ENCODE measurements at regions not wholly inside any gene's neighbourhood (a gene's known extent, or its start where the extent isn't known, plus 50 kb on each side); places are given as distances from the start of the nearest gene placed in this dataset.

GRCh38 chr11:30758946-30759504 lies 172.9 kb upstream of the MPPED2 start:
- H3K9me2 ChIP-seq (replicated peaks; ENCODE audit: insufficient read depth, low read length), result no peaks in the 10 kb centered on the region
- DNase-seq, result no peak
- no peak overlapping the region for H3K4me2 ChIP-seq (ENCODE audit: low read depth, low read length)
- H3K4me1 ChIP-seq (ENCODE audit: low read length), result no peaks in the 10 kb centered on the region
- H2AFZ ChIP-seq (ENCODE audit: low read length), result no peak overlapping the region
- TF ChIP-seq EZH2phosphoT487 (IDR thresholded peaks at IDR 0.05; ENCODE audit: low read length), result no peak
- no peak for TF ChIP-seq EZH2 (optimal IDR thresholded peaks at IDR 0.05; ENCODE audit: low read depth, low read length)
- TF ChIP-seq CTCF (IDR thresholded peaks at IDR 0.05; ENCODE audit: low read length), result no peak
- H3K9me3 ChIP-seq (replicated peaks; ENCODE audit: insufficient read depth, low read length), result no peaks in the 10 kb centered on the region
- no peaks in the 10 kb centered on the region for H3F3A ChIP-seq (ENCODE audit: insufficient read depth, low read length)
- H3K4me3 ChIP-seq (ENCODE audit: low read length), result no peak overlapping the region
- H3K36me3 ChIP-seq (replicated peaks; ENCODE audit: insufficient read depth, low read length), result no peaks in the 10 kb centered on the region
- no peak overlapping the region for H3K27ac ChIP-seq (ENCODE audit: low read length)
- no peak overlapping the region for H3K9ac ChIP-seq (ENCODE audit: low read length)
- no peaks in the 10 kb centered on the region for H4K20me1 ChIP-seq (ENCODE audit: insufficient read depth, low read length)
- H3K27me3 ChIP-seq (replicated peaks; ENCODE audit: insufficient read depth, low read length), result no peaks in the 10 kb centered on the region
- H3K79me2 ChIP-seq (ENCODE audit: low read length), result no peaks in the 10 kb centered on the region

GRCh38 chr11:30758518-30758917 lies 172.4 kb upstream of the MPPED2 start:
- no peak overlapping the region for H3K27ac ChIP-seq (ENCODE audit: low read length)

GRCh38 chr11:30758012-30758411 lies 171.9 kb upstream of the MPPED2 start:
- no peak overlapping the region for H3K4me2 ChIP-seq (ENCODE audit: low read depth, low read length)
- no peaks in the 10 kb centered on the region for H3F3A ChIP-seq (ENCODE audit: insufficient read depth, low read length)
- H3K9ac ChIP-seq (ENCODE audit: low read length), result no peak overlapping the region
- H3K4me1 ChIP-seq (ENCODE audit: low read length), result no peaks in the 10 kb centered on the region
- no peaks in the 10 kb centered on the region for H3K27me3 ChIP-seq (replicated peaks; ENCODE audit: insufficient read depth, low read length)
- no peaks in the 10 kb centered on the region for H3K9me3 ChIP-seq (replicated peaks; ENCODE audit: insufficient read depth, low read length)
- H3K9me2 ChIP-seq (replicated peaks; ENCODE audit: insufficient read depth, low read length), result no peaks in the 10 kb centered on the region
- no peak overlapping the region for H3K4me3 ChIP-seq (ENCODE audit: low read length)
- H4K20me1 ChIP-seq (ENCODE audit: insufficient read depth, low read length), result no peaks in the 10 kb centered on the region
- H3K36me3 ChIP-seq (replicated peaks; ENCODE audit: insufficient read depth, low read length), result no peaks in the 10 kb centered on the region
- no peak overlapping the region for H3K27ac ChIP-seq (ENCODE audit: low read length)
- TF ChIP-seq EZH2phosphoT487 (IDR thresholded peaks at IDR 0.05; ENCODE audit: low read length) (no peak), EZH2 (optimal IDR thresholded peaks at IDR 0.05; ENCODE audit: low read depth, low read length) (no peak), CTCF (IDR thresholded peaks at IDR 0.05; ENCODE audit: low read length) (no peak)
- H2AFZ ChIP-seq (ENCODE audit: low read length), result no peak overlapping the region
- no peaks in the 10 kb centered on the region for H3K79me2 ChIP-seq (ENCODE audit: low read length)
- DNase-seq, result no peak

More at GRCh38 chr11:30758518-30758917, 172.4 kb upstream of the MPPED2 start:
- Histone ChIP-seq H3K27me3 (replicated peaks; ENCODE audit: insufficient read depth, low read length) (no peaks in the 10 kb centered on the region), H3K79me2 (ENCODE audit: low read length) (no peaks in the 10 kb centered on the region), H3K4me2 (ENCODE audit: low read depth, low read length) (no peak overlapping the region), H2AFZ (ENCODE audit: low read length) (no peak overlapping the region), H3F3A (ENCODE audit: insufficient read depth, low read length) (no peaks in the 10 kb centered on the region), H3K4me3 (ENCODE audit: low read length) (no peak overlapping the region), H3K4me1 (ENCODE audit: low read length) (no peaks in the 10 kb centered on the region), H3K9ac (ENCODE audit: low read length) (no peak overlapping the region), H3K36me3 (replicated peaks; ENCODE audit: insufficient read depth, low read length) (no peaks in the 10 kb centered on the region), H4K20me1 (ENCODE audit: insufficient read depth, low read length) (no peaks in the 10 kb centered on the region), H3K9me3 (replicated peaks; ENCODE audit: insufficient read depth, low read length) (no peaks in the 10 kb centered on the region), H3K9me2 (replicated peaks; ENCODE audit: insufficient read depth, low read length) (no peaks in the 10 kb centered on the region)
- TF ChIP-seq EZH2 (optimal IDR thresholded peaks at IDR 0.05; ENCODE audit: low read depth, low read length) (no peak), CTCF (IDR thresholded peaks at IDR 0.05; ENCODE audit: low read length) (no peak), EZH2phosphoT487 (IDR thresholded peaks at IDR 0.05; ENCODE audit: low read length) (no peak)
- DNase-seq, result no peak

All from MM.1S (cell line).